ENCODE measurements at regions not wholly inside any gene's neighbourhood (a gene's known extent, or its start where the extent isn't known, plus 50 kb on each side); places are given as distances from the start of the nearest gene placed in this dataset.
A peak's percentile ranks its signal among the peaks of the same experiment; 100 is the strongest.
"Not testable (repeated sequence)": the region's sequence is repeated elsewhere in the genome, so short reads cannot be mapped to it uniquely, and the experiment has no call there.

GRCh38 chr11:96763244-96763643, 373.4 kb downstream of the JRKL start:
- no peak for DNase-seq (ENCODE audit: low read depth)

GRCh38 chr11:96778272-96778671, 388.5 kb downstream of the JRKL start:
- no peak for DNase-seq (ENCODE audit: low read depth)

- no peak for DNase-seq (ENCODE audit: low read depth)
Measured at GRCh38 chr11:96779030-96779429, 389.2 kb downstream of the JRKL start.

- no peak for DNase-seq (ENCODE audit: low read depth)
Measured at GRCh38 chr11:96781082-96781481, 391.3 kb downstream of the JRKL start.

GRCh38 chr11:96782632-96783031, 392.8 kb downstream of the JRKL start:
- DNase-seq (ENCODE audit: low read depth), result no peak

- DNase-seq (ENCODE audit: low read depth), result no peak
Measured at GRCh38 chr11:96783311-96783710, 393.5 kb downstream of the JRKL start.

GRCh38 chr11:96785073-96785472, 395.3 kb downstream of the JRKL start:
- DNase-seq (ENCODE audit: low read depth), result no peak

- DNase-seq (ENCODE audit: low read depth), result no peak
Measured at GRCh38 chr11:96794152-96794551, 404.3 kb downstream of the JRKL start.

- DNase-seq (ENCODE audit: low read depth), result peak; percentile 11
Measured at GRCh38 chr11:96798445-96798844, 408.6 kb downstream of the JRKL start.

- no peak for DNase-seq (ENCODE audit: low read depth)
Measured at GRCh38 chr11:96815236-96815635, 425.4 kb downstream of the JRKL start.

GRCh38 chr11:96817482-96818399, 427.9 kb downstream of the JRKL start:
- no peak for DNase-seq (ENCODE audit: low read depth)

GRCh38 chr11:96827164-96827563, 437.4 kb downstream of the JRKL start:
- DNase-seq (ENCODE audit: low read depth), result peak; percentile 41

GRCh38 chr11:96841792-96842191, 452.0 kb downstream of the JRKL start:
- DNase-seq (ENCODE audit: low read depth), result no peak

- DNase-seq (ENCODE audit: low read depth), result no peak
Measured at GRCh38 chr11:96842731-96843130, 452.9 kb downstream of the JRKL start.

GRCh38 chr11:96854425-96854824, 464.6 kb downstream of the JRKL start:
- no peak for DNase-seq (ENCODE audit: low read depth)

GRCh38 chr11:96861722-96862121, 471.9 kb downstream of the JRKL start:
- not testable (repeated sequence) for DNase-seq (ENCODE audit: low read depth)

GRCh38 chr11:96863520-96863919, 473.7 kb downstream of the JRKL start:
- DNase-seq (ENCODE audit: low read depth), result peak; percentile 18

- no peak for DNase-seq (ENCODE audit: low read depth)
Measured at GRCh38 chr11:96865020-96865419, 475.2 kb downstream of the JRKL start.

- DNase-seq (ENCODE audit: low read depth), result peak; percentile 2
Measured at GRCh38 chr11:96869207-96869606, 479.4 kb downstream of the JRKL start.

- no peak for DNase-seq (ENCODE audit: low read depth)
Measured at GRCh38 chr11:96875712-96876111, 485.9 kb downstream of the JRKL start.

- no peak for DNase-seq (ENCODE audit: low read depth)
Measured at GRCh38 chr11:96878299-96879051, 488.7 kb downstream of the JRKL start.

GRCh38 chr11:96882622-96883021, 492.8 kb downstream of the JRKL start:
- not testable (repeated sequence) for DNase-seq (ENCODE audit: low read depth)

Data from myocyte (in vitro differentiated cells).